Right lobe of liver (tissue), 4 donors: ENCODE measurements at regions not wholly inside any gene's neighbourhood (a gene's known extent, or its start where the extent isn't known, plus 50 kb on each side); places are given as distances from the start of the nearest gene placed in this dataset.

Experiments
- CTCF ChIP-seq, 4 donors: fragments of 200-600 bp in 3 of 4; fragments of 450-650 bp in 1 of 4; IDR thresholded peaks; one replicate each; pipeline versions ENCODE4 v1.5.1 to v1.8.0; 2016 to 2022; ENCODE audit warnings: antibody characterized with exemption in 4 of 4, mild to moderate bottlenecking in 2 of 4
- POLR2A ChIP-seq: fragments of 450-650 bp; IDR thresholded peaks from one replicate; pipeline ENCODE4 v1.6.1; 2017; ENCODE audit warnings: antibody characterized with exemption, mild to moderate bottlenecking
- donor health status: DM: no; HTN: no; CAD: no.
- donor health status: DM: no; HTN: no; CAD: no.
- donor health status: DM: no; HTN: yes; CAD: no.

GRCh38 chr13:65410791-65411190, 1819.3 kb downstream of the PCDH9 start:
- no peak for TF ChIP-seq CTCF (IDR thresholded peaks at IDR 0.05)
- TF ChIP-seq POLR2A = no peak
